Hindlimb muscle (tissue), 1 donor: ENCODE measurements at regions not wholly inside any gene's neighbourhood (a gene's known extent, or its start where the extent isn't known, plus 50 kb on each side); places are given as distances from the start of the nearest gene placed in this dataset.

Source experiments
- DNase-seq: peaks from one replicate; pipeline ENCODE4 v3.0.0-alpha.2; 2013

- DNase-seq = no peak
Observed at GRCh38 chr3:55413236-55413635, 73.9 kb downstream of the WNT5A start.

DNA sequence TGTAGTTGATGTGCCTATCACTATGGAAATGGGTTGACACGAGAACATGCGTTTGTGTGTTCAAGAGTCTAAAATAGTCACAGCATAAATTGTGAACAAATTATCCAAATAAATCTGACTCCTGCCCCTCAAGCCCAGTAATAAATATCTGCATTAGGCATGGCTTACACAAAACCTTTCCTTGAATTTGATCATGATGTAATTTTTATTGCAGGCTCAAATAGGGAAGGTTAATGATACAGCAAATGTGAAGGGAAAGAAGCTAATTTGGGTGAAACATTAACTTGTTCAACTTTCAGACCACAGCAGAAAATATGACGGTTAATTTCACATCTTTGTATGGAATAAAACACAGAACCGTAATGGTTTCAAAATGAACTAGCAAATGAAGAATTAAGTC lies 74.6 kb downstream of the WNT5A start:
- no peak for DNase-seq

GRCh38 chr3:55409806-55410205 lies 77.3 kb downstream of the WNT5A start:
- no peak for DNase-seq

DNA sequence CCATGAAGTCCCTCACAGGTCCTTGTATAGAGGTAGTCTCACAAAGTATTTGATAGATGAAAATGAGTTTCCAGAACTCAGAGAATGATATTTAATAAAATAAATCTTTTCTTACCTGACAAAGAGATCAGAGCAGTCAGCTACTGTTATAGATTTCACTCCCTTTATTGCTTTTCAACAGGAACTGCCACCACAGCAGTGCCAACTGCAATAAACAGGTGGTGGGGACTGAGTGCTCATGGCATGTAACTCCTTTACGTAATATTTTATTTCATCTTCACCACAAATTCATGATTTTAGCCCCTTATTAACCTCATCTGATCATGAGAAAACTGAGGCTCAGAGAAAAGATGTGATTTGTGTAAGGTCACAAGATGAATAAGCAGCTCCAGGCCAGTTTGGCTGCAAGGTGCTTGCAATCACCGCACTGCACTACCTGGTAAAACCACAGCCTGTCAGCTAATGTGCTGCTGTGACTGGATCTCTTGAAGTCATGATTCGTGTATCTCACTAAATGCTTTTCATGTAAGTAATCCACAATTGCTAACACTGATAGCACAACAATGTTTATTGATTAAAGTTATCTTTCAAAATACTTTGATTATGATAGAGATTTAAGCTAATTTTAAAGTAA lies 78.8 kb downstream of the WNT5A start:
- DNase-seq = no peak

- no peak for DNase-seq
Observed at GRCh38 chr3:55407426-55407820, 79.7 kb downstream of the WNT5A start.

GRCh38 chr3:55406696-55407425 lies 80.2 kb downstream of the WNT5A start:
- no peak for DNase-seq

GRCh38 chr3:55405436-55405835 lies 81.7 kb downstream of the WNT5A start:
- DNase-seq = no peak

GRCh38 chr3:55402886-55403609 lies 84.1 kb downstream of the WNT5A start:
- no peak for DNase-seq

DNA sequence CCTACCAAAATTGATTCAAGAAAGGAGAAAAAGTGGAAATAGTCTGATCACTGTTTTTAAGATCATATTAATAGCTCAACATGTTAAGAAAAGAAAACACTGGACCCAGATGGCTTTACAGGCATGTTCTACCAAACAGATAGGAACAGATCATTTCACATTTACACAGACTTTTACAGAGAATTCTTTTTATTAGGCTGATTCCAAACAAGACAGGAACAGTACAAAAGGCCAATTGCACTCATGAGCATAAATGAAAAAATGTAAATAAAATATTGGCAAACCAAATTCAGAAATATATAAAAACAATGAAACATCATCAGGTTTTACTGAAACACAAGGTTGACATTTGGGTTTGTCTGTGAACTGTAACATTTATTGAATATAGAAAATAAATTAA lies 106.5 kb downstream of the WNT5A start:
- no peak for DNase-seq

DNA sequence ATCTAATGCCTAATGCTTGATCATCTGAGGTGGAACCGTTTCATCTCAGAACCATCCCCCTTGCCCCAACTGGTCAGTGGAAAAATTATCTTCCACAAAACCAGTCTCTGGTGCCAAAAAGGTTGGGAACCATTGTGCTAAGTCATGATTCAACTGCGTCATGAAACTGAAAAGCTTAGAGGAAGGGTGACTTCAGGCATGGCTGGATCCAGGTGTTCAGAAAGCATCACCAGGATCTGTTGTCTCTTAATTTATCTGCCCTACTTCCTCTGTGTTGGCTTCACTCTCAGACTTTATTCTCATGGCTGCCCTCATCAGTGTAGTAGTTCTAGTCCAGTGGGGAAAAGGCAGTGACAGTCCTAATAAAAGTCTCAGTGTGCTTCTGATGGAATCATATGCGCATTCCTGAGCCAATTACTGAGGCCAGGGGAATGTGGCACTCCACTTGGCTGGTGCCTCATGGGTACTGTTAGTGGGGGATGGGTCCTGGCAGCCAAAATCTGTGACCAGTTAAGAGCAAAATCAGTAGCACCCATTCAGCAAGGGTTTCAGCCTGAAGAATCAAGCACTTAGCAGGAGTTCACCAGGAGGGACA lies 110.3 kb downstream of the WNT5A start:
- DNase-seq = no peak

DNA sequence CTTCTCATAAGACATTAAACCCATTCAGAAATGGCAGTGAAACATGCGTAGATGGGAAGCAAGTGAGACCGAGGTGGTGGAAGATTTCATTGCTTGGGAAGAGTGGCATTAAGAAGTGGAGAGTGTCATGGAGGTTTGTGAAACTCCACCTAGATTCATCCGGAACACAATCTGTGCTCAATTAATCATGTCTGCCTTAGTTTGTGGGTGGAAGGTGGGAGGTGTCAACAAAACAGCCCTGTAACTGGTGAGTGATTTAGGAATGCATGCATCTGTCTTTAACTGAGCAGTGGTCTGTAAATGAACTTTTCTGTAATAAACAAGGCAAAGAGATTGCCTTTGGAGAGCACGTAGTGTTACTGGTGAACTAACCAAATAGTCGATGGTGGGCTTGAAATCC lies 113.7 kb downstream of the WNT5A start:
- DNase-seq = no peak

DNA sequence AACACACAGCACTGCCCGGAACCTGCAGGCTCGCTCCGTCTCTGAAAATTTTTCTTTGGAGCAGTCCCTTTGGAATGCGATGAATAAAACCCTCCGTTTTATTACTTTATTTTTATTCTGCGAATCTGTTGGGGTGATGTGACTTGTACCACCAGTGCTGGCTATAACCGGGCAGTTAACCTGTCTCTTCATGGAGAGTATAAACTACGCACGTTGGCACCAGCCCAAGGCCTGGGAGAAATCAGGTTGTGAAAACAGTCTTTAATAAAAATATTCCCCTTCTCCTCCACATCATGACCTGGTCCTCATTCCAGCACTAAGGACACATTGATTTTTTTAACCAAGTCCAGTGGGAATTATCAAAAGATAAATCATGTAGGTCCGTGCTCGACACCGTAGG lies 116.8 kb downstream of the WNT5A start:
- no peak for DNase-seq

- DNase-seq = no peak
Observed at GRCh38 chr3:55369141-55369847, 117.8 kb downstream of the WNT5A start.

- DNase-seq = no peak
Observed at GRCh38 chr3:55368366-55368765, 118.7 kb downstream of the WNT5A start.

GRCh38 chr3:55367384-55367783 lies 119.7 kb downstream of the WNT5A start:
- no peak for DNase-seq

- DNase-seq = no peak
Observed at GRCh38 chr3:55364421-55364820, 122.7 kb downstream of the WNT5A start.

GRCh38 chr3:55362210-55362960 lies 124.7 kb downstream of the WNT5A start:
- no peak for DNase-seq

DNA sequence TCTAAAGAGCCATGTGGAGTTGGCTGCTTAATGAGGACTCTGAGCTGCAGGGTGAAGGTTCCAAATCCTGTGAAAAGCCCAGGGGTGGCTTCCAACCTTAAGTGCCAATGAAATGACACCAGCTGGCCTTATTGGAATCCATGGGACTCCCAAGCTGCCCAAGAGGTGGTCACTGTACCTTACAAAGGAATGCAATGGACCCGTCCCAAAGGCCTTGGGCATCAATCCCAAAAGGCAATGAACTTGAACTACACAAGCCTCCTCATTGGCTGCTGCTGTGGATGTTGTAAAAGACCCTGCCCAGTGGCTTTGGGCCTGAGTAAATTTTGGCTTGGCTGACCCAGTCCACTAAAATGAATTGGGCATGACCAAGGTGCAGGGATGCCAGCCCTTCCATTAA lies 129.3 kb downstream of the WNT5A start:
- DNase-seq = no peak

- no peak for DNase-seq
Observed at GRCh38 chr3:55352668-55353067, 134.4 kb downstream of the WNT5A start.

DNA sequence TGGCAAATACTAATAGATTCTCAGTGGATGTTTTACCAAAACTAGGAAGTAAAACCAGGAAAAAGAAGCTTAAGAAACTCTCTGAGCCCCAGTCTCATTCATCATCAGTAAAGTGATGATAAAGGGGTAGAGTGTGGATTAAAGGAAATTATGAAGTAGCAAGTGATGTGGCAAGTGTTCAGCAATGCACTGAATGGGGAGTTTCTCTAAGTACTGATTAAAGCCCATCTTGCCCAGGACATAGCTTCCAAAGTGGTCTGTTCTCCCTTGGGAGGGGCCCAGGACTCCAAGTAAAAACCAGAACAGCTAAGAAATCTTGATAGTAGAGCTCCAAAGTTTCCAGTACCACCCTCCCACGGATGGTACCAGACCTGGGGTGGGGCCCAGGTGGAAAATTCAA lies 137.3 kb downstream of the WNT5A start:
- no peak for DNase-seq

- no peak for DNase-seq
Observed at GRCh38 chr3:55343486-55344357, 143.4 kb downstream of the WNT5A start.
